Stomach (tissue), 8 donors: ENCODE measurements at regions not wholly inside any gene's neighbourhood (a gene's known extent, or its start where the extent isn't known, plus 50 kb on each side); places are given as distances from the start of the nearest gene placed in this dataset.

Experiments used
- DNase-seq, 2 donors: peaks; one replicate each; pipeline versions ENCODE4 v3.0.0 to v3.0.0-alpha.2; 2013 to 2019
- H3K27ac ChIP-seq, 5 donors: fragments of 200-600 bp in 4 of 5; sonication (generic) in 4 of 5; one replicate each; pipeline ENCODE4 v1.5.1; 2013 to 2019; ENCODE audit warnings: mild to moderate bottlenecking in 1 of 5, moderate library complexity in 1 of 5
- H3K27me3 ChIP-seq, 3 donors: fragments of 200-600 bp; sonication (generic); one replicate each; pipeline ENCODE4 v1.5.1; 2017 to 2019; ENCODE audit warnings: mixed run types in 1 of 3
- H3K36me3 ChIP-seq, 4 donors: fragments of 200-600 bp; sonication (generic); 1 replicate in 3 of 4; 2 replicates in 1 of 4; pipeline ENCODE4 v1.5.1; 2016 to 2019
- H3K4me1 ChIP-seq, 4 donors: fragments of 200-600 bp; sonication (generic); one replicate each; pipeline ENCODE4 v1.5.1; 2016 to 2019
- H3K4me3 ChIP-seq, 4 donors: fragments of 200-600 bp; sonication (generic) in 3 of 4; one replicate each; pipeline ENCODE4 v1.5.1; 2016 to 2019; ENCODE audit warnings: mild to moderate bottlenecking in 1 of 4
- H3K9me3 ChIP-seq, 4 donors: fragments of 200-600 bp; sonication (generic); one replicate each; pipeline ENCODE4 v1.5.1; 2016 to 2019
- CTCF ChIP-seq, 7 experiments: fragments of 450-650 bp in 4 of 7; fragments of 200-600 bp in 3 of 7; sonication (generic) in 3 of 7; IDR thresholded peaks; one replicate each; pipeline ENCODE4 v1.5.1; 2016 to 2019; ENCODE audit warnings: antibody characterized with exemption in 7 of 7, control low read depth in 2 of 7, mild to moderate bottlenecking in 1 of 7
- EP300 ChIP-seq: sonication (generic); formaldehyde crosslinking; IDR thresholded peaks from one replicate; pipeline ENCODE4 v1.6.1; 2017; ENCODE audit warnings: antibody characterized with exemption
- POLR2A ChIP-seq, 4 donors: fragments of 450-650 bp; IDR thresholded peaks; one replicate each; pipeline ENCODE4 v1.6.1; 2016; ENCODE audit warnings: antibody characterized with exemption in 4 of 4, control low read depth in 2 of 4, mild to moderate bottlenecking in 1 of 4, moderate library complexity in 1 of 4
- POLR2AphosphoS5 ChIP-seq, 3 donors: sonication (generic); formaldehyde crosslinking; IDR thresholded peaks; one replicate each; pipeline ENCODE4 v1.6.1; 2016; ENCODE audit warnings: antibody characterized with exemption in 3 of 3
- WGBS, 5 donors: extraction: QIAGEN DNeasy Blood & Tissue Kit in 3 of 5; methylation state at CpG; one replicate each; pipeline versions ENCODE4 v1.1.5 to v1.1.7; 2013 to 2018; 5-methylcytosine and 5-hydroxymethylcytosine counted together
- intact Hi-C: fragments of 100-400 bp; cut with DNase I; formaldehyde crosslinking; loops from one replicate; pipeline ENCODE4 v1.15.1; 2023; ENCODE audit warnings: low total_unique reads
- donor health status: healthy with polysubstance abuse.
- donor health status: Bipolar disorder and iron deficiency.
- donor health status: healthy.

- Histone ChIP-seq H3K4me1 (peaks cover 0 to under 1% (median 0%) of the 10 kb centered on the region in 4 donors), H3K9me3 (no peaks in the 10 kb centered on the region), H3K36me3 (no peaks in the 10 kb centered on the region), H3K27me3 (peaks cover 0 to 24% (median 0%) of the 10 kb centered on the region in 3 donors), H3K27ac (no peak overlapping the region), H3K4me3 (no peak overlapping the region)
- TF ChIP-seq POLR2AphosphoS5 (IDR thresholded peaks at IDR 0.05) (no peak), POLR2A (IDR thresholded peaks at IDR 0.05) (no peak), CTCF (IDR thresholded peaks at IDR 0.05) (no peak), EP300 (no peak)
- 82 to 88% (median 82%) methylated on average over 14 to 17 of the region's 17 CpGs for WGBS, 5 donors
- DNase-seq = no peak
- intact Hi-C loops = no loop called here
Measured at GRCh38 chr7:156002362-156003066, 190.3 kb upstream of the SHH start.

- H3K27ac ChIP-seq = no peak overlapping the region
- H3K36me3 ChIP-seq = no peaks in the 10 kb centered on the region
- intact Hi-C loops = no loop called here
- H3K9me3 ChIP-seq = no peaks in the 10 kb centered on the region
- no peak for DNase-seq
- peaks cover 0 to 26% (median 0%) of the 10 kb centered on the region in 3 donors for H3K27me3 ChIP-seq
- TF ChIP-seq CTCF (IDR thresholded peaks at IDR 0.05) (no peak), POLR2AphosphoS5 (IDR thresholded peaks at IDR 0.05) (no peak), EP300 (no peak), POLR2A (IDR thresholded peaks at IDR 0.05) (no peak)
- H3K4me3 ChIP-seq = no peak overlapping the region
- 86 to 92% (median 91%) methylated on average over 24 to 25 of the region's 25 CpGs for WGBS, 5 donors
- H3K4me1 ChIP-seq = peaks cover 0 to 4% (median 0%) of the 10 kb centered on the region in 4 donors
Measured at GRCh38 chr7:156001496-156002260, 189.4 kb upstream of the SHH start.

- 88 to 94% (median 91%) methylated on average over 24 to 27 of the region's 27 CpGs for WGBS, 5 donors
- Histone ChIP-seq H3K27ac (no peak overlapping the region), H3K4me3 (no peak overlapping the region), H3K9me3 (no peaks in the 10 kb centered on the region), H3K27me3 (peaks cover 0 to 26% (median 0%) of the 10 kb centered on the region in 3 donors), H3K36me3 (no peaks in the 10 kb centered on the region), H3K4me1 (peaks cover 0 to 4% (median 0%) of the 10 kb centered on the region in 4 donors)
- intact Hi-C loops = no loop called here
- TF ChIP-seq CTCF (IDR thresholded peaks at IDR 0.05) = no peak
- no peak for TF ChIP-seq EP300
- no peak for TF ChIP-seq POLR2A (IDR thresholded peaks at IDR 0.05)
- no peak for TF ChIP-seq POLR2AphosphoS5 (IDR thresholded peaks at IDR 0.05)
- peak in 1 of 2 donors; percentile 20 for DNase-seq
Measured at GRCh38 chr7:156000601-156001396, 188.5 kb upstream of the SHH start.
